Breast epithelium (tissue), 4 donors: ENCODE measurements at regions not wholly inside any gene's neighbourhood (a gene's known extent, or its start where the extent isn't known, plus 50 kb on each side); places are given as distances from the start of the nearest gene placed in this dataset.

Experiments
- DNase-seq, 2 donors: peaks; one replicate each; pipeline ENCODE4 v3.0.0-alpha.2; 2019; ENCODE audit warnings: low spot score in 2 of 2
- H3K27ac ChIP-seq, 2 donors: fragments of 200-600 bp; sonication (generic) in 1 of 2; one replicate each; pipeline ENCODE4 v1.5.1; 2016 to 2019; ENCODE audit warnings: mild to moderate bottlenecking in 1 of 2
- H3K27me3 ChIP-seq, 2 donors: fragments of 200-600 bp; sonication (generic) in 1 of 2; one replicate each; pipeline versions ENCODE4 v1.5.1 to v1.6.0; 2017 to 2019; ENCODE audit warnings: control low read depth in 1 of 2, mild to moderate bottlenecking in 1 of 2
- H3K36me3 ChIP-seq: fragments of 200-600 bp; one replicate; pipeline ENCODE4 v1.5.1; 2019
- H3K4me1 ChIP-seq, 2 donors: fragments of 200-600 bp; sonication (generic); one replicate each; pipeline ENCODE4 v1.5.1; 2016 to 2019; ENCODE audit warnings: control low read depth in 1 of 2
- H3K4me3 ChIP-seq, 3 donors: fragments of 200-600 bp; sonication (generic); 1 replicate in 2 of 3; 2 replicates in 1 of 3; pipeline ENCODE4 v1.5.1; 2016 to 2019; ENCODE audit warnings: mild to moderate bottlenecking in 3 of 3, moderate library complexity in 2 of 3
- H3K9me3 ChIP-seq, 2 donors: fragments of 200-600 bp; sonication (generic) in 1 of 2; one replicate each; pipeline ENCODE4 v1.5.1; 2016 to 2019; ENCODE audit warnings: control low read depth in 1 of 2
- POLR2A ChIP-seq: fragments of 450-650 bp; IDR thresholded peaks from one replicate; pipeline ENCODE4 v1.6.1; 2016; ENCODE audit warnings: antibody characterized with exemption, mild to moderate bottlenecking, moderate library complexity
- POLR2AphosphoS5 ChIP-seq, 3 donors: sonication (generic); formaldehyde crosslinking; IDR thresholded peaks; one replicate each; pipeline ENCODE4 v1.6.1; 2017; ENCODE audit warnings: antibody characterized with exemption in 3 of 3
- intact Hi-C: fragments of 100-400 bp; cut with DNase I; formaldehyde crosslinking; loops from one replicate; pipeline ENCODE4 v1.15.1; 2023; ENCODE audit warnings: low total_unique reads
- TF ChIP-seq, protein P1 (sequence below), 3 donors: fragments of 450-650 bp; IDR thresholded peaks; one replicate each; pipeline ENCODE4 v1.5.1; 2016 to 2017; ENCODE audit warnings: antibody characterized with exemption in 3 of 3, mild to moderate bottlenecking in 3 of 3, moderate library complexity in 3 of 3

DNA sequence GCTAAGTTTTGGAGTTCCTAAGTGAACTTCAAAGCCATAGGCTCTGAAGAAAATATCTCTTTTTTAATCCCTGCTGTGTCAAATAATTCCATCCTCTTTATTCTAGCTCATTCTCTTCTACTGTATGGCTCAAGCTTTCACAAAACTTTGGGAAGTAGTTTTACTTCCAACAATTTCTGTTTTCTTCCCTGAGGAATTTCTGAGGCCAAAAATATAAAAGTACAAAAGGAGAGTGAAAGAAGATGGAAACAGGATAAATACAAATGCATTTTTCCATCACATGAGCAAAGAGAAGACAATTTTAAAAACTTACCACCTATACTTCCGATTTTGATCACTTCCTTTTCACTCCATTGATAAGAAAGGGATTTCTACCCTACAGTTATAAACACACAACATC lies 585.7 kb upstream of the DAB2 start:
- no peak overlapping the region for H3K27ac ChIP-seq
- intact Hi-C loops, result no loop called here
- H3K4me1 ChIP-seq, result no peaks in the 10 kb centered on the region

DNA sequence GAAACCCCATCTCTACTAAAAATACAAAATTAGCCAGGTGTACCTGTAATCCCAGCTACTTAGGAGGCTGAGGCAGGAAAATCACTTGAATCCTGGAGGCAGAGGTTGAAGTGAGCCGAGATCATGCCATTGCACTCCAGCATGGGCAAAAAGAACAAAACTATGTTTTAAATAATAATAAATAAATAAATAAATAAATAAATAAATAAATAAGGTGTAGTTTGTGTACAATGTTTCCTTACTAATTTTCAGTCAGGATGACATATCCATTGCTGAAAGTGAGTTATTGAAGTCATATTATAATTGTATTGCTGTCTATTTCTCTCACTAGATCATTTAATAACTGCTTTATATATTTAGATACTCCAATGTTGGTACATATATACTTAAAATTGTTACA lies 581.5 kb upstream of the DAB2 start:
- peaks cover 0 to 14% of the 10 kb centered on the region in 2 donors for H3K9me3 ChIP-seq
- no peaks in the 10 kb centered on the region for H3K36me3 ChIP-seq
- intact Hi-C loops, result no loop called here
- H3K27ac ChIP-seq, result no peak overlapping the region
- no peak for DNase-seq
- no peaks in the 10 kb centered on the region for H3K4me1 ChIP-seq
- H3K4me3 ChIP-seq, result no peak overlapping the region
- TF ChIP-seq POLR2AphosphoS5 (IDR thresholded peaks at IDR 0.05) (no peak), POLR2A (no peak)
- TF ChIP-seq, protein P1, sequence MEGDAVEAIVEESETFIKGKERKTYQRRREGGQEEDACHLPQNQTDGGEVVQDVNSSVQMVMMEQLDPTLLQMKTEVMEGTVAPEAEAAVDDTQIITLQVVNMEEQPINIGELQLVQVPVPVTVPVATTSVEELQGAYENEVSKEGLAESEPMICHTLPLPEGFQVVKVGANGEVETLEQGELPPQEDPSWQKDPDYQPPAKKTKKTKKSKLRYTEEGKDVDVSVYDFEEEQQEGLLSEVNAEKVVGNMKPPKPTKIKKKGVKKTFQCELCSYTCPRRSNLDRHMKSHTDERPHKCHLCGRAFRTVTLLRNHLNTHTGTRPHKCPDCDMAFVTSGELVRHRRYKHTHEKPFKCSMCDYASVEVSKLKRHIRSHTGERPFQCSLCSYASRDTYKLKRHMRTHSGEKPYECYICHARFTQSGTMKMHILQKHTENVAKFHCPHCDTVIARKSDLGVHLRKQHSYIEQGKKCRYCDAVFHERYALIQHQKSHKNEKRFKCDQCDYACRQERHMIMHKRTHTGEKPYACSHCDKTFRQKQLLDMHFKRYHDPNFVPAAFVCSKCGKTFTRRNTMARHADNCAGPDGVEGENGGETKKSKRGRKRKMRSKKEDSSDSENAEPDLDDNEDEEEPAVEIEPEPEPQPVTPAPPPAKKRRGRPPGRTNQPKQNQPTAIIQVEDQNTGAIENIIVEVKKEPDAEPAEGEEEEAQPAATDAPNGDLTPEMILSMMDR (IDR thresholded peaks at IDR 0.05), result no peak
- H3K27me3 ChIP-seq, result no peaks in the 10 kb centered on the region

More for the DNA sequence above, 585.7 kb upstream of the DAB2 start:
- no peaks in the 10 kb centered on the region for H3K27me3 ChIP-seq
- H3K4me3 ChIP-seq, result no peak overlapping the region
- H3K36me3 ChIP-seq, result no peaks in the 10 kb centered on the region
- TF ChIP-seq, protein P1 (IDR thresholded peaks at IDR 0.05), result no peak
- TF ChIP-seq POLR2AphosphoS5 (IDR thresholded peaks at IDR 0.05) (no peak), POLR2A (no peak)
- DNase-seq, result no peak
- peaks cover 0 to 10% of the 10 kb centered on the region in 2 donors for H3K9me3 ChIP-seq

DNA sequence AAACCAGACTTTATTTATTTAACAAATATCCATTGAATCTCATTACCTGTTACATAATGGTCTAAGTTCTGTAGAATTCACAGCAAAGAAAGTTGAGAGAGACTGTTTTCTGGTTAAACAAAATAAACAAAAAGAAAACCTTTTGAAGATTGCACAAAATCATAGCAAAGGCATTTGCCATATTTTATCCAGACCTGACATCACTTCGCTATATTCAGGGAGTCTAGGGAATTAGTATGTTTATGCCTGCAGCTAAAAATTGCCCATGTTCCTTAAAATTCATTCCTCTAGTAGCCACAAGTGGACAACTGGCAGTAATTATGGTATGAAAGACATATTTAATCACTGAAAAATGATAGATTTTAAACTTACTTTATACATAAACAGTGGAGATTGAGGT lies 577.0 kb upstream of the DAB2 start:
- Histone ChIP-seq H3K4me3 (no peak overlapping the region), H3K4me1 (no peaks in the 10 kb centered on the region), H3K9me3 (peaks cover 0 to 5% of the 10 kb centered on the region in 2 donors), H3K36me3 (no peaks in the 10 kb centered on the region), H3K27ac (no peak overlapping the region), H3K27me3 (no peaks in the 10 kb centered on the region)
- intact Hi-C loops, result no loop called here
- no peak for DNase-seq
- TF ChIP-seq, protein P1 (IDR thresholded peaks at IDR 0.05), result no peak
- TF ChIP-seq POLR2AphosphoS5 (IDR thresholded peaks at IDR 0.05), result no peak
- TF ChIP-seq POLR2A, result no peak

DNA sequence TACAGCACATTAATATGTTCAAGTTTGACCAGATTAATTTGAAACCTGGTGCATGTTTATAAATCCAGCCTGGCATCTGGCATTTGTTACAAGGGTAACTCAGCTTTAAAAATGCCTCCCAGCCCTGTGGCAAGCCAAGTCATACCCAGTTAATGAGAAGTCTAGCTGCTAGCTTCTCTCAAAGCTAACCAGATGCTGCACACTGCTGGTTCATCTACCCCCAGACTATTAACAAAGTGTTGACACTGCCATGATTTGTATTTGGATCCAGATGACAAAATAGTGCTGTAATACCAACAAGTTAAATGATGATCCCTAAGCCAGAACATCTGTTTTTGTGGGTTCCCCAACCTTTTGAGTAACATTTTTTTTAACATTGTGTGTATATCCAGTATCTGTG lies 573.7 kb upstream of the DAB2 start:
- no peak overlapping the region for H3K4me3 ChIP-seq
- no peaks in the 10 kb centered on the region for H3K27me3 ChIP-seq
- TF ChIP-seq POLR2AphosphoS5 (IDR thresholded peaks at IDR 0.05), result no peak
- TF ChIP-seq, protein P1 (IDR thresholded peaks at IDR 0.05), result no peak
- no peak for TF ChIP-seq POLR2A
- no peak for DNase-seq
- intact Hi-C loops, result no loop called here
- no peak overlapping the region for H3K27ac ChIP-seq
- no peaks in the 10 kb centered on the region for H3K4me1 ChIP-seq
- peaks cover 0 to 5% of the 10 kb centered on the region in 2 donors for H3K9me3 ChIP-seq
- no peaks in the 10 kb centered on the region for H3K36me3 ChIP-seq

DNA sequence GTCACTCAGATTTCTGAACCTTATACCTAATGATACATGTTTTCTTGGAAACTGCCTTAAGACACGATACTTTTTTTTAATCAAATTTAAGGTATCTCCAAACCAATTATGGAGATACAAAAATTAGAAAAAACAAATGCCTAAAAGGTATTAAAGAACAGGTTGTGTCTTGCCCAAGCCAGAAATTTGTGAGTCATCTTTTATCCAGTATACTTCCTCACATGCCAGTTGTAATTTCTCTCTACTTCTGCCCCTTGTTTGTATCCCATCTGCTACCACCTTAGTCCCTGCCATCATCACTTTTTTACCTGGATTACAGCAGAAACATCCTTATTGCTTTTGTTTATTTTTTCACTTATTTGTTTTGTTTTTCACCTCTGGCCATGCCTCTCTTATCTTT lies 571.2 kb upstream of the DAB2 start:
- no peak overlapping the region for H3K27ac ChIP-seq
- H3K4me1 ChIP-seq, result no peaks in the 10 kb centered on the region
- DNase-seq, result no peak
- H3K27me3 ChIP-seq, result no peaks in the 10 kb centered on the region
- intact Hi-C loops, result no loop called here
- no peaks in the 10 kb centered on the region for H3K36me3 ChIP-seq
- TF ChIP-seq, protein P1 (IDR thresholded peaks at IDR 0.05), result no peak
- TF ChIP-seq POLR2A, result no peak
- H3K9me3 ChIP-seq, result no peaks in the 10 kb centered on the region
- H3K4me3 ChIP-seq, result no peak overlapping the region
